GM12878 (cell line): ENCODE measurements at regions not wholly inside any gene's neighbourhood (a gene's known extent, or its start where the extent isn't known, plus 50 kb on each side); places are given as distances from the start of the nearest gene placed in this dataset.

Experiments used
- ATAC-seq: fragments of 200-7000 bp; cut with Tn5 transposase; 3 replicates; pipeline ENCODE4 v1.9.1; 2020; ENCODE audit warnings: mild to moderate bottlenecking, moderate library complexity
- BruUV-seq: library from RNA; stranded (reverse); fragments of 400-500 nt; replicated peaks from 2 replicates; lab custom pipeline; 2021; lab: Mats Ljungman, UMichigan
- CTCF ChIA-PET: fragments of 300-600 bp; sonication (Branson Sonifier 250); formaldehyde crosslinking; extraction: SDS; loops from one replicate; lab custom pipeline; 2021; ENCODE audit warnings: inconsistent platforms; lab: Yijun Ruan, JAX
- POLR2A ChIA-PET: fragments of 350-600 bp; formaldehyde crosslinking; extraction: SDS; loops from one replicate; lab custom pipeline; 2021; ENCODE audit warnings: inconsistent platforms; lab: Charles Lee
- RAD21 ChIA-PET: fragments of 300-600 bp; sonication (Branson Sonifier 250); formaldehyde crosslinking; loops from one replicate; lab custom pipeline; 2023; ENCODE audit warnings: antibody characterized with exemption; ENCODE audit not compliant: unreplicated experiment; lab: Charles Lee
- SMC1A ChIA-PET: fragments of 300-600 bp; sonication (Branson Sonifier 250); formaldehyde crosslinking; loops from one replicate; lab custom pipeline; 2023; ENCODE audit not compliant: unreplicated experiment, uncharacterized antibody; lab: Charles Lee
- DNase-seq: peaks from one replicate; pipeline ENCODE4 v3.0.0-alpha.2; 2011; ENCODE audit warnings: low read depth, low spot score
- FAIRE-seq: peaks from 3 replicates; lab custom pipeline; 2011; peaks lifted over from hg19 to GRCh38; lab: Jason Lieb, UNC
- H2AFZ ChIP-seq: 2 replicates; pipeline ENCODE4 v1.6.0; 2011; ENCODE audit warnings: low read depth, low read length, control low read depth; ENCODE audit not compliant: control insufficient read depth
- H3K27ac ChIP-seq: 2 replicates; pipeline ENCODE4 v1.5.1; 2011; ENCODE audit warnings: control low read depth; ENCODE audit not compliant: control insufficient read depth, insufficient read depth
- H3K27me3 ChIP-seq, 2 experiments: replicated peaks in 1 of 2; 2 replicates each; pipeline versions ENCODE4 v1.6.0 to v1.6.1; 2011; ENCODE audit warnings: low read length in 1 of 2; ENCODE audit not compliant: control insufficient read depth in 2 of 2, insufficient read depth in 2 of 2
- H3K36me3 ChIP-seq, 2 experiments: 2 replicates each; pipeline ENCODE4 v1.5.1; 2011; ENCODE audit warnings: low read length in 1 of 2; ENCODE audit not compliant: control insufficient read depth in 2 of 2, insufficient read depth in 2 of 2
- H3K4me1 ChIP-seq: 2 replicates; pipeline ENCODE4 v1.6.1; 2011; ENCODE audit warnings: mild to moderate bottlenecking, low read length, moderate library complexity, mixed read lengths; ENCODE audit not compliant: control insufficient read depth, insufficient read depth
- H3K4me2 ChIP-seq: 2 replicates; pipeline ENCODE4 v1.6.0; 2011; ENCODE audit warnings: control low read depth; ENCODE audit not compliant: control insufficient read depth, insufficient read depth
- H3K4me3 ChIP-seq: fragments of 200-600 bp; sonication (generic); 2 replicates; pipeline ENCODE4 v1.5.1; 2016
- H3K79me2 ChIP-seq: 2 replicates; pipeline ENCODE4 v1.6.0; 2011; ENCODE audit warnings: low read length; ENCODE audit not compliant: control insufficient read depth, insufficient read depth
- H3K9ac ChIP-seq: 2 replicates; pipeline ENCODE4 v1.8.0; 2011; ENCODE audit warnings: low read length, control low read depth, mixed read lengths; ENCODE audit not compliant: control insufficient read depth, insufficient read depth
- H3K9me3 ChIP-seq: replicated peaks from 3 replicates; pipeline ENCODE4 v1.5.1; 2011; ENCODE audit warnings: mild to moderate bottlenecking, low read length; ENCODE audit not compliant: control insufficient read depth, insufficient read depth
- H4K20me1 ChIP-seq: 2 replicates; pipeline ENCODE4 v1.6.0; 2011; ENCODE audit not compliant: control insufficient read depth, insufficient read depth
- CHD2 ChIP-seq: IDR thresholded peaks from 2 replicates; pipeline ENCODE4 v1.6.1; 2011; ENCODE audit warnings: low read depth, low read length, improper control_type of control experiment, borderline replicate concordance
- JUND ChIP-seq: IDR thresholded peaks from 2 replicates; pipeline ENCODE4 v1.6.1; 2012; ENCODE audit warnings: low read depth, mild to moderate bottlenecking, low read length, improper control_type of control experiment, moderate library complexity
- NFYA ChIP-seq: IDR thresholded peaks from 2 replicates; pipeline ENCODE4 v1.6.1; 2011; ENCODE audit warnings: low read depth, mild to moderate bottlenecking, low read length, improper control_type of control experiment, borderline replicate concordance
- RBBP5 ChIP-seq: fragments of 200-600 bp; sonication (generic); conservative IDR thresholded peaks from 2 replicates; pipeline ENCODE4 v1.6.1; 2016
- ZNF207 ChIP-seq: fragments of 450-650 bp; IDR thresholded peaks from 2 replicates; pipeline ENCODE4 v1.6.1; 2014; ENCODE audit warnings: antibody characterized with exemption, mild to moderate bottlenecking, borderline replicate concordance
- WGBS: methylation state at CpG from one replicate; pipeline ENCODE4 v1.1.6; 2016; ENCODE audit warnings: low lambda C conversion rate; ENCODE audit not compliant: insufficient replicate concordance, insufficient coverage; ENCODE audit errors: missing lambda C conversion rate; 5-methylcytosine and 5-hydroxymethylcytosine counted together
- in situ Hi-C: fragments of 300-500 bp; cut with MboI; formaldehyde crosslinking; loops from 9 replicates; pipeline ENCODE4 v1.14.3; 2018; ENCODE audit warnings: mixed read lengths
- intact Hi-C: fragments of 100-400 bp; cut with micrococcal nuclease; formaldehyde crosslinking; loops from one replicate; pipeline ENCODE4 v1.14.2; 2022; ENCODE audit not compliant: unreplicated experiment
- TF ChIP-seq, protein P1 (sequence below): fragments of 450-650 bp; IDR thresholded peaks from 2 replicates; pipeline ENCODE4 v1.6.1; 2016; ENCODE audit warnings: mild to moderate bottlenecking, moderate library complexity, borderline replicate concordance
- TF ChIP-seq, protein P2 (sequence below): fragments of 450-650 bp; formaldehyde crosslinking; IDR thresholded peaks from 2 replicates; pipeline ENCODE4 v1.4.0; 2020; ENCODE audit warnings: mild to moderate bottlenecking, moderate library complexity

DNA sequence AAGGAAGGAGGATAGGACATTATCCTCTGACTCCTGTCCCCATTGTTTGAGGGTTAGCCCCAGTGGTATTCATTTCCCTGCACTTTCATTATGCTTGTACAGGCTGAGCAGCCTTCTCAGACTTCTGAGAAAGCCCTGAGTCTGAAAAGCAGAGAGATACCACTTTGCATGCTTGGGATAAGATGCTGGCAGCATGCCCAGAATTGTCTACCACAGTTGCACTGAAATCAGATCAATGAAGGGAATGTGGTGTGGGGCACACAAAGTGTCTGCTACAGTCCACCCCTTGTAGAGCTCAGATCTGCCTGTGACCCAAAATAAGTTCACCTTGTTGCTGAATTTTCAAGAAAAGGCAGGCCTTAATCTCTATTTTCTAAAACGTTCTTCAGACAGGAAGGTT, 160.6 kb downstream of the CCT6B start:
- Histone ChIP-seq H3K9ac (no peak overlapping the region), H4K20me1 (no peaks in the 10 kb centered on the region), H3K27ac (no peak overlapping the region), H3K36me3 (no peaks in the 10 kb centered on the region), H3K4me1 (no peaks in the 10 kb centered on the region), H3K27me3 (no peaks in the 10 kb centered on the region; a peak in 1 of 4 replicates), H3K79me2 (no peaks in the 10 kb centered on the region), H3K4me3 (no peak overlapping the region), H3K9me3 (no peaks in the 10 kb centered on the region), H3K4me2 (no peak overlapping the region), H2AFZ (no peak overlapping the region)
- intact Hi-C loops (no loop called here), in situ Hi-C loops (no loop called here)
- ATAC-seq (no peak), DNase-seq (no peak), FAIRE-seq (no peak)
- SMC1A ChIA-PET, result no interaction called here
- WGBS, result 0% methylated on average over 1 of the region's 1 CpG
- RAD21 ChIA-PET, result no interaction called here
- POLR2A ChIA-PET, result no interaction called here
- no peak for TF ChIP-seq JUND
- TF ChIP-seq, protein P1, sequence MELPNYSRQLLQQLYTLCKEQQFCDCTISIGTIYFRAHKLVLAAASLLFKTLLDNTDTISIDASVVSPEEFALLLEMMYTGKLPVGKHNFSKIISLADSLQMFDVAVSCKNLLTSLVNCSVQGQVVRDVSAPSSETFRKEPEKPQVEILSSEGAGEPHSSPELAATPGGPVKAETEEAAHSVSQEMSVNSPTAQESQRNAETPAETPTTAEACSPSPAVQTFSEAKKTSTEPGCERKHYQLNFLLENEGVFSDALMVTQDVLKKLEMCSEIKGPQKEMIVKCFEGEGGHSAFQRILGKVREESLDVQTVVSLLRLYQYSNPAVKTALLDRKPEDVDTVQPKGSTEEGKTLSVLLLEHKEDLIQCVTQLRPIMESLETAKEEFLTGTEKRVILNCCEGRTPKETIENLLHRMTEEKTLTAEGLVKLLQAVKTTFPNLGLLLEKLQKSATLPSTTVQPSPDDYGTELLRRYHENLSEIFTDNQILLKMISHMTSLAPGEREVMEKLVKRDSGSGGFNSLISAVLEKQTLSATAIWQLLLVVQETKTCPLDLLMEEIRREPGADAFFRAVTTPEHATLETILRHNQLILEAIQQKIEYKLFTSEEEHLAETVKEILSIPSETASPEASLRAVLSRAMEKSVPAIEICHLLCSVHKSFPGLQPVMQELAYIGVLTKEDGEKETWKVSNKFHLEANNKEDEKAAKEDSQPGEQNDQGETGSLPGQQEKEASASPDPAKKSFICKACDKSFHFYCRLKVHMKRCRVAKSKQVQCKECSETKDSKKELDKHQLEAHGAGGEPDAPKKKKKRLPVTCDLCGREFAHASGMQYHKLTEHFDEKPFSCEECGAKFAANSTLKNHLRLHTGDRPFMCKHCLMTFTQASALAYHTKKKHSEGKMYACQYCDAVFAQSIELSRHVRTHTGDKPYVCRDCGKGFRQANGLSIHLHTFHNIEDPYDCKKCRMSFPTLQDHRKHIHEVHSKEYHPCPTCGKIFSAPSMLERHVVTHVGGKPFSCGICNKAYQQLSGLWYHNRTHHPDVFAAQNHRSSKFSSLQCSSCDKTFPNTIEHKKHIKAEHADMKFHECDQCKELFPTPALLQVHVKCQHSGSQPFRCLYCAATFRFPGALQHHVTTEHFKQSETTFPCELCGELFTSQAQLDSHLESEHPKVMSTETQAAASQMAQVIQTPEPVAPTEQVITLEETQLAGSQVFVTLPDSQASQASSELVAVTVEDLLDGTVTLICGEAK, result no peak
- TF ChIP-seq ZNF207, result no peak
- TF ChIP-seq CHD2, result no peak
- no peak for TF ChIP-seq RBBP5
- TF ChIP-seq NFYA, result no peak
- TF ChIP-seq, protein P2, sequence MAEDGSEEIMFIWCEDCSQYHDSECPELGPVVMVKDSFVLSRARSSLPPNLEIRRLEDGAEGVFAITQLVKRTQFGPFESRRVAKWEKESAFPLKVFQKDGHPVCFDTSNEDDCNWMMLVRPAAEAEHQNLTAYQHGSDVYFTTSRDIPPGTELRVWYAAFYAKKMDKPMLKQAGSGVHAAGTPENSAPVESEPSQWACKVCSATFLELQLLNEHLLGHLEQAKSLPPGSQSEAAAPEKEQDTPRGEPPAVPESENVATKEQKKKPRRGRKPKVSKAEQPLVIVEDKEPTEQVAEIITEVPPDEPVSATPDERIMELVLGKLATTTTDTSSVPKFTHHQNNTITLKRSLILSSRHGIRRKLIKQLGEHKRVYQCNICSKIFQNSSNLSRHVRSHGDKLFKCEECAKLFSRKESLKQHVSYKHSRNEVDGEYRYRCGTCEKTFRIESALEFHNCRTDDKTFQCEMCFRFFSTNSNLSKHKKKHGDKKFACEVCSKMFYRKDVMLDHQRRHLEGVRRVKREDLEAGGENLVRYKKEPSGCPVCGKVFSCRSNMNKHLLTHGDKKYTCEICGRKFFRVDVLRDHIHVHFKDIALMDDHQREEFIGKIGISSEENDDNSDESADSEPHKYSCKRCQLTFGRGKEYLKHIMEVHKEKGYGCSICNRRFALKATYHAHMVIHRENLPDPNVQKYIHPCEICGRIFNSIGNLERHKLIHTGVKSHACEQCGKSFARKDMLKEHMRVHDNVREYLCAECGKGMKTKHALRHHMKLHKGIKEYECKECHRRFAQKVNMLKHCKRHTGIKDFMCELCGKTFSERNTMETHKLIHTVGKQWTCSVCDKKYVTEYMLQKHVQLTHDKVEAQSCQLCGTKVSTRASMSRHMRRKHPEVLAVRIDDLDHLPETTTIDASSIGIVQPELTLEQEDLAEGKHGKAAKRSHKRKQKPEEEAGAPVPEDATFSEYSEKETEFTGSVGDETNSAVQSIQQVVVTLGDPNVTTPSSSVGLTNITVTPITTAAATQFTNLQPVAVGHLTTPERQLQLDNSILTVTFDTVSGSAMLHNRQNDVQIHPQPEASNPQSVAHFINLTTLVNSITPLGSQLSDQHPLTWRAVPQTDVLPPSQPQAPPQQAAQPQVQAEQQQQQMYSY (CRISPR knock-in tag), result no peak
- BruUV-seq, result no TSS peak
- CTCF ChIA-PET, result no interaction called here
